ENCODE measurements at regions not wholly inside any gene's neighbourhood (a gene's known extent, or its start where the extent isn't known, plus 50 kb on each side); places are given as distances from the start of the nearest gene placed in this dataset.

GRCh38 chr6:14366315-14366714 is 248.7 kb downstream of the CD83 start:
- no peaks in the 10 kb centered on the region for H3K9me3 ChIP-seq (ENCODE audit: control insufficient read depth, insufficient read depth, low read length)
- H3K4me1 ChIP-seq (ENCODE audit: control insufficient read depth, insufficient read depth, low read length): no peaks in the 10 kb centered on the region
- H3K4me3 ChIP-seq (ENCODE audit: low read depth, low read length): no peak overlapping the region
- 93% methylated on average over 2 of the region's 4 CpGs for WGBS (ENCODE audit: insufficient coverage)
- no peak for DNase-seq (ENCODE audit: low read depth in 4 of 6, low spot score in 6 of 6)
- no peaks in the 10 kb centered on the region for H3K36me3 ChIP-seq (ENCODE audit: control insufficient read depth, insufficient read depth, low read length)
- H3K27me3 ChIP-seq (ENCODE audit: control insufficient read depth, insufficient read depth, low read length): no peaks in the 10 kb centered on the region
- no peak overlapping the region for H3K27ac ChIP-seq (ENCODE audit: low read depth, low read length)

DNA sequence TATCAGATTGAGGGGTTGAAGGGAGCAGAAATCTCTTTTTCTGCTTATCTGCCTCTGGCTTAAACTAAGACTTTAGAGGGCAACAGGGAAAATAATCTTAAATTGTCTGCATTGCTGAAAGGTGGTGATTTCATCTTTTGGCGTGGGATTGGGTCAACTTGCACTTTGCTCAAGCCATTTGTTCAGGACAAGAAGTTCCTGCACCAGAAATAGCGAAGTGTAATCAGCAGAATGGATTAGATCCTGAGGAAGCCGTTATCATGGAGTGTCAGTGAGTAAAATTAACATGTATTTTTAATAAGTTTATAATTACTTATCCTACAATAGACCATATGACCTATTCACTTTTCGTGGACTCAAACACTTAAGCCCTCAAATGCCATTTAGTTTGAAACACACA is 249.3 kb downstream of the CD83 start:
- H3K27me3 ChIP-seq (ENCODE audit: control insufficient read depth, insufficient read depth, low read length): no peaks in the 10 kb centered on the region
- no peak for DNase-seq (ENCODE audit: low read depth in 4 of 6, low spot score in 6 of 6)

GRCh38 chr6:14367296-14367695 is 249.7 kb downstream of the CD83 start:
- Histone ChIP-seq H3K36me3 (ENCODE audit: control insufficient read depth, insufficient read depth, low read length) (no peaks in the 10 kb centered on the region), H3K27ac (ENCODE audit: low read depth, low read length) (no peak overlapping the region), H3K4me3 (ENCODE audit: low read depth, low read length) (no peak overlapping the region), H3K9me3 (ENCODE audit: control insufficient read depth, insufficient read depth, low read length) (no peaks in the 10 kb centered on the region), H3K4me1 (ENCODE audit: control insufficient read depth, insufficient read depth, low read length) (no peaks in the 10 kb centered on the region), H3K27me3 (ENCODE audit: control insufficient read depth, insufficient read depth, low read length) (no peaks in the 10 kb centered on the region)
- DNase-seq (ENCODE audit: low read depth in 4 of 6, low spot score in 6 of 6): no peak
- 40% methylated on average over 1 of the region's 2 CpGs for WGBS (ENCODE audit: insufficient coverage)

More for the DNA sequence above, 249.3 kb downstream of the CD83 start:
- Histone ChIP-seq H3K36me3 (ENCODE audit: control insufficient read depth, insufficient read depth, low read length) (no peaks in the 10 kb centered on the region), H3K4me3 (ENCODE audit: low read depth, low read length) (no peak overlapping the region), H3K27ac (ENCODE audit: low read depth, low read length) (no peak overlapping the region), H3K9me3 (ENCODE audit: control insufficient read depth, insufficient read depth, low read length) (no peaks in the 10 kb centered on the region), H3K4me1 (ENCODE audit: control insufficient read depth, insufficient read depth, low read length) (no peaks in the 10 kb centered on the region)
- 86% methylated on average over 1 of the region's 4 CpGs for WGBS (ENCODE audit: insufficient coverage)

GRCh38 chr6:14369717-14370116 is 252.1 kb downstream of the CD83 start:
- WGBS (ENCODE audit: insufficient coverage): 67% methylated on average over 1 of the region's 3 CpGs
- no peak overlapping the region for H3K4me3 ChIP-seq (ENCODE audit: low read depth, low read length)
- no peak for DNase-seq (ENCODE audit: low read depth in 4 of 6, low spot score in 6 of 6)

DNA sequence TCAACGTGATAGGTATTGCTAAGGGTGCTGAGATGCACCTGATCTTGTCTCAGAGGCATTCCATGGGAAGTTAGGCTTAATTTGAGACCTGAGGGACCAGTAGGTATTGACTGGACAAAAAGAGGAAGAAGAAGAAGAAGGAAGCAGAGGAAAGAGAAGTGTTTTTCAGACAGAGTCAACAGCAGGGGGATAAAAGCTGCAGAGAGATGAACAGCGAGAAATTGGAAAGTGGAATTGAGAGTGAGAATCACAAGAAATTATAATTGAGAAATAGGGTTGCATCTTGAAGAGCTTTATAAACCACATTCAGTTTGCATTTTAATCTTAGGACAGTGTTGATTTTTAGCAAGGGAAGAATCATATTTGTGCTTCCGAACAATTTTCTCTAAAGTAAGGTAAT is 254.0 kb downstream of the CD83 start:
- 78% methylated on average over 1 of the region's 3 CpGs for WGBS (ENCODE audit: insufficient coverage)
- Histone ChIP-seq H3K9me3 (ENCODE audit: control insufficient read depth, insufficient read depth, low read length) (no peaks in the 10 kb centered on the region), H3K4me3 (ENCODE audit: low read depth, low read length) (no peak overlapping the region), H3K27me3 (ENCODE audit: control insufficient read depth, insufficient read depth, low read length) (no peaks in the 10 kb centered on the region), H3K4me1 (ENCODE audit: control insufficient read depth, insufficient read depth, low read length) (no peaks in the 10 kb centered on the region), H3K27ac (ENCODE audit: low read depth, low read length) (no peak overlapping the region), H3K36me3 (ENCODE audit: control insufficient read depth, insufficient read depth, low read length) (no peaks in the 10 kb centered on the region)
- no peak for DNase-seq (ENCODE audit: low read depth in 4 of 6, low spot score in 6 of 6)

More at GRCh38 chr6:14369717-14370116, 252.1 kb downstream of the CD83 start:
- H3K36me3 ChIP-seq (ENCODE audit: control insufficient read depth, insufficient read depth, low read length): no peaks in the 10 kb centered on the region
- H3K4me1 ChIP-seq (ENCODE audit: control insufficient read depth, insufficient read depth, low read length): no peaks in the 10 kb centered on the region
- H3K27me3 ChIP-seq (ENCODE audit: control insufficient read depth, insufficient read depth, low read length): no peaks in the 10 kb centered on the region
- no peak overlapping the region for H3K27ac ChIP-seq (ENCODE audit: low read depth, low read length)
- no peaks in the 10 kb centered on the region for H3K9me3 ChIP-seq (ENCODE audit: control insufficient read depth, insufficient read depth, low read length)

DNA sequence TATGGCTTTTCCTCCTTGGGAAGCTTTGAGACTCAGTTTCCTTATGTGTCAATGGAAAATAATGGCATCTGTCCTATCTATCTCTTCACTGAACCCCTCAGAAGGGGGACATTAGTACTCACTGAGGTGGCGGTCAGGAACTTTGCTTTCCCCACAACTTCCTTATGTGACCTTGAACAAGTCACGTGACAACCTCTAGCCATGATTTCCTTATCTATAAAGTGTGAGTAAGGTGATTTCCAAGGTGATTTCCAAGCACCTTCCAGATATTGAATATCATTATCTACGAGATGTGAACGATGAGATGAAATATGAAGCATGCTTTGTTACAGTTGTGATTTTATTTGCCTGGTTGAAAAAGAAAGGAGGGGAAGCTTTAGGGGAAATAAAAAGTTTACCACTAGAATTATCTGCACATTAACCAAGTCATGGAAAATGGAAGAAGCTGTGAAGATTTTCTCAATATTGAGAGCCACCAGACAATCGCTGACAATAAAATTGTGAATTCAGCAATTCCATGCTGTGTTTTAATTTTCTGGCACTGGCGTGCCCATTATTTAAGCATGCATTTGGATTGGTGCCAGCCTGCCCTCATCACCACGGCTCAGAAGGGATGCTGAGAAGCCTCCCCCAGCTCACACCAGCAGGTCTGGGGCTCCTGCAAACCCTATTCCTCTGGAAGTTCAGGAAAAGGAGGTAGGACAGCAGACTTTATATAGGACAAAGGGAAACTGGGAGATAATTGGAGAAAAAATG is 255.3 kb downstream of the CD83 start:
- Histone ChIP-seq H3K27me3 (ENCODE audit: control insufficient read depth, insufficient read depth, low read length) (peaks cover 2% of the 10 kb centered on the region), H3K9me3 (ENCODE audit: control insufficient read depth, insufficient read depth, low read length) (no peaks in the 10 kb centered on the region), H3K27ac (ENCODE audit: low read depth, low read length) (no peak overlapping the region), H3K4me3 (ENCODE audit: low read depth, low read length) (no peak overlapping the region), H3K36me3 (ENCODE audit: control insufficient read depth, insufficient read depth, low read length) (no peaks in the 10 kb centered on the region), H3K4me1 (ENCODE audit: control insufficient read depth, insufficient read depth, low read length) (no peaks in the 10 kb centered on the region)
- WGBS (ENCODE audit: insufficient coverage): 38% methylated on average over 2 of the region's 7 CpGs
- DNase-seq (ENCODE audit: low read depth in 4 of 6, low spot score in 6 of 6): peak in 2 of 6 donors; percentile 59 to 84

DNA sequence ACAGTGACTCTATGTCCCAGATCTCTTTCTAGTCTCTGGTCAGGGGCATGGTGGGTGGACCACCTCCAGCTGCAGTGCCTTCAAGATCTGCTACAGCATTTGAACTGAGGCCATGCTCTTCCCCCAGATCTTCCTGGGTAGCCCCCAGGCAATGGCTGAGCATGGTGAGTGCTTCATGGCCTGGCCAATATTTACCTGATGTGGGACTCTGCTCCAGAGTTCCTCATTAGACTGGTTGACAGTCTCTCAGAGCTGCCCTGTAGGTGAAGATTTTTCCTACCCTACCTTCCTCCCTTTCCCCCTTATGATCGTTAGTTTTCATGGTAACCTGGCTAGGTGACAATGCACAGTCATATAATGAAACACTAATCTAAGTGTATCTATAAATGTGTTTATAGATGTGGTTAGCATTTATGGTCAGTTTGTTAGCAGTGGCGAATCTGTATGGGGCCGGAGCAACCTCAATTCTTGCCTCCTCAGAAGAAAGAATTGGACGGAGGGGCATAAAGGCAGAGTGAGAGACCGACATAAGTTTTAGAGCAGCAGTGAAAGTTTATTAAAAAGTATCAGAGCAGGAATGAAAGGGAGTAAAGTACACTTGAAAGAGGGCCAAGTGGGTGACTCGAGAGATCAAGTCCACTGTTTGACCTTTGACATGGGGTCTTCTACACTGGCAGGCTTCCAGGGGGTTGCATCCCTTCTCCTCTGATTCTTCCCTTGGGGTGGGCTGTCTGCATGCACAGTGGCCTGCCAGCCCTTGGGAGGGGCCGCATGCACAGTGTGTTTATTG is 256.3 kb downstream of the CD83 start:
- no peaks in the 10 kb centered on the region for H3K9me3 ChIP-seq (ENCODE audit: control insufficient read depth, insufficient read depth, low read length)
- H3K27me3 ChIP-seq (ENCODE audit: control insufficient read depth, insufficient read depth, low read length): peaks cover 2% of the 10 kb centered on the region
- H3K4me3 ChIP-seq (ENCODE audit: low read depth, low read length): no peak overlapping the region
- 94% methylated on average over 5 of the region's 7 CpGs for WGBS (ENCODE audit: insufficient coverage)
- H3K4me1 ChIP-seq (ENCODE audit: control insufficient read depth, insufficient read depth, low read length): no peaks in the 10 kb centered on the region
- H3K27ac ChIP-seq (ENCODE audit: low read depth, low read length): no peak overlapping the region
- DNase-seq (ENCODE audit: low read depth in 4 of 6, low spot score in 6 of 6): no peak
- H3K36me3 ChIP-seq (ENCODE audit: control insufficient read depth, insufficient read depth, low read length): no peaks in the 10 kb centered on the region

- H3K4me1 ChIP-seq (ENCODE audit: control insufficient read depth, insufficient read depth, low read length): peaks cover 4% of the 10 kb centered on the region
- H3K4me3 ChIP-seq (ENCODE audit: low read depth, low read length): no peak overlapping the region
- no peaks in the 10 kb centered on the region for H3K36me3 ChIP-seq (ENCODE audit: control insufficient read depth, insufficient read depth, low read length)
- DNase-seq (ENCODE audit: low read depth in 4 of 6, low spot score in 6 of 6): no peak
- no peak overlapping the region for H3K27ac ChIP-seq (ENCODE audit: low read depth, low read length)
- peaks cover 7% of the 10 kb centered on the region for H3K27me3 ChIP-seq (ENCODE audit: control insufficient read depth, insufficient read depth, low read length)
- no CpG with 5 or more reads among the region's 1 CpG for WGBS (ENCODE audit: insufficient coverage)
- H3K9me3 ChIP-seq (ENCODE audit: control insufficient read depth, insufficient read depth, low read length): no peaks in the 10 kb centered on the region
These were observed 258.4 kb downstream of the CD83 start for GRCh38 chr6:14375930-14376329.

DNA sequence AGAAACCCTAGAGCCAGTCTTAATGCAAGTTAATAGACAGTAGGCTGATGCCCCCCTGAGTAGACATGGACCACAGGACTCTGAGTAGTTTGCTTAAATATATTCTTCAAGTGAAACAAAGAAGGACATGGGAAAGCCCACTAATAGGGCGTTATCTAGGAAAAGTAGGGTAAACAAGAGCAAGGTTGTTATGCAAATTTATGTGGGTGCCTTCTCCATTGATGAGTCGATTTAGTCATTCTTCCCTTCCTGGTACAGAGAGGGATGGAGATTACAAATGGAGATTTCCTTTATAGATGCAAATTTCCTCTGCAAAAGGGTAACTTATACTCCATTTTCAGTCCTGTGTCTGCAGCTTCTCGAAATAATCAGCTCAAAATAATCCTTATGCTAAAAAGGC is 262.0 kb downstream of the CD83 start:
- DNase-seq (ENCODE audit: low read depth in 4 of 6, low spot score in 6 of 6): no peak
- peaks cover 9% of the 10 kb centered on the region for H3K27me3 ChIP-seq (ENCODE audit: control insufficient read depth, insufficient read depth, low read length)

More for the DNA sequence above, 262.0 kb downstream of the CD83 start:
- 71% methylated on average over 1 of the region's 3 CpGs for WGBS (ENCODE audit: insufficient coverage)
- H3K9me3 ChIP-seq (ENCODE audit: control insufficient read depth, insufficient read depth, low read length): no peaks in the 10 kb centered on the region
- no peak overlapping the region for H3K27ac ChIP-seq (ENCODE audit: low read depth, low read length)
- H3K36me3 ChIP-seq (ENCODE audit: control insufficient read depth, insufficient read depth, low read length): no peaks in the 10 kb centered on the region
- peaks cover 4% of the 10 kb centered on the region for H3K4me1 ChIP-seq (ENCODE audit: control insufficient read depth, insufficient read depth, low read length)
- H3K4me3 ChIP-seq (ENCODE audit: low read depth, low read length): no peak overlapping the region
